GM10266 (cell line): ENCODE measurements at regions not wholly inside any gene's neighbourhood (a gene's known extent, or its start where the extent isn't known, plus 50 kb on each side); places are given as distances from the start of the nearest gene placed in this dataset.

ENCODE experiments used
- DNase-seq: peaks from one replicate; pipeline ENCODE4 v3.0.0; 2012; ENCODE audit errors: extremely low spot score
- TF ChIP-seq, protein P1 (sequence below): IDR thresholded peaks from 2 replicates; pipeline ENCODE4 v1.5.1; 2012; ENCODE audit warnings: mild to moderate bottlenecking, low read depth; ENCODE audit not compliant: control insufficient read depth, insufficient read depth; ENCODE audit errors: missing control alignments

DNA sequence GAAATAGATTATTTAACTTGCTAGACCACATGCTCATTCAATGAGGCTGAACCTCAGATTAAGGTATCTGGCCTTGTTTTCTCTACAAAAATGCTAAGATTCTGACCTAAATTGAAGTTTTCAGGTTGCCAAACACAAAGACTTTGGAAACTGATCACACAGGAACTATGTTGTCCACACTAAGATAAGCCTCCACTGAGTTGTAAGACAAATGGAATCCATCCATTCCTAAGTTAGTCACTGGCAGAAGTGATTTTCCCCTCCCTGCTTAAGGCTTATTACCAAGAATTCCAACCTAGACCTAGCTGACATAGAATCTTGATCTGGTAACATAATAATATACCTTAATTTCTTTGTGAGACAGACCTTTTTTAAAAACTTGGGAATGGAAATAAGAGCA is 608.1 kb downstream of the TENT5A start:
- TF ChIP-seq, protein P1, sequence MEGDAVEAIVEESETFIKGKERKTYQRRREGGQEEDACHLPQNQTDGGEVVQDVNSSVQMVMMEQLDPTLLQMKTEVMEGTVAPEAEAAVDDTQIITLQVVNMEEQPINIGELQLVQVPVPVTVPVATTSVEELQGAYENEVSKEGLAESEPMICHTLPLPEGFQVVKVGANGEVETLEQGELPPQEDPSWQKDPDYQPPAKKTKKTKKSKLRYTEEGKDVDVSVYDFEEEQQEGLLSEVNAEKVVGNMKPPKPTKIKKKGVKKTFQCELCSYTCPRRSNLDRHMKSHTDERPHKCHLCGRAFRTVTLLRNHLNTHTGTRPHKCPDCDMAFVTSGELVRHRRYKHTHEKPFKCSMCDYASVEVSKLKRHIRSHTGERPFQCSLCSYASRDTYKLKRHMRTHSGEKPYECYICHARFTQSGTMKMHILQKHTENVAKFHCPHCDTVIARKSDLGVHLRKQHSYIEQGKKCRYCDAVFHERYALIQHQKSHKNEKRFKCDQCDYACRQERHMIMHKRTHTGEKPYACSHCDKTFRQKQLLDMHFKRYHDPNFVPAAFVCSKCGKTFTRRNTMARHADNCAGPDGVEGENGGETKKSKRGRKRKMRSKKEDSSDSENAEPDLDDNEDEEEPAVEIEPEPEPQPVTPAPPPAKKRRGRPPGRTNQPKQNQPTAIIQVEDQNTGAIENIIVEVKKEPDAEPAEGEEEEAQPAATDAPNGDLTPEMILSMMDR: no peak
- no peak for DNase-seq

DNA sequence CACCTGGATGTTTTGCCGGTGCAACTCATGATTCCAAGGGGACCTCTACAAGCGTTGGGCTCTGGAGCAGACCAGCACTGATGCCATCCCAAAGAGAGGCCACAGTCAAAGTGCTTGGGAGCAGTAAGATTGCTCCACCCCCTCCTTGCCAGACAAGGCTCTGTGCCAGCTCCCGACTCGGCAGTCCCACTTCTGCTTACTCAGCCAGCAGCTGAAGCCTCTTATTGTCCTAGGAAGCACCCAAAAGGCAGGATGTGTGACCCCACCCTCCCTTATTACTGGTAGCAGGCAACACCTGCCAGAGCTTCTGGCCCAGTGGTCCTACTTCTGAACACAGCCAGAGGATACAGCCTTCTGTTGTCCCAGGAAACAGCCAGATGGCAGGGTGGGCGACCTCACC is 614.2 kb downstream of the TENT5A start:
- TF ChIP-seq, protein P1: no peak
- no peak for DNase-seq

DNA sequence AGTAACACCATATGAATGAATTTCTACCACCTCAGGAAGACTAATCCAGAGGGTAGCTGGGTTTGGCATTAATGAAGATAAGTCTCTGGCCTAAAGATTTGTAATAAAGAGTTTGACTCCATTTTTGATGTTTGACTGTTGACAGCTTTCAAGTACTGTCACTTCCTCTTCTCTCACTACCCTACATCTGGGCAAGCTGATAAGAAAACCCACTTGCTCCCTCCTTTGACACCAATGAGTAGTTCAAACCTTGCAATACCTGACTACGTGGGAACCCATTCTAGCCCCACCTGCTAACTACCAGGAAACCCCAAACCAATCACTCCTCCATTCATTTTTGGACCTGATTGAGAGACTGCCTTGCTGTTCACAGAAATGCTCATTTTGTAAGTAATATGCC is 621.5 kb downstream of the TENT5A start:
- TF ChIP-seq, protein P1: no peak
- DNase-seq: no peak

DNA sequence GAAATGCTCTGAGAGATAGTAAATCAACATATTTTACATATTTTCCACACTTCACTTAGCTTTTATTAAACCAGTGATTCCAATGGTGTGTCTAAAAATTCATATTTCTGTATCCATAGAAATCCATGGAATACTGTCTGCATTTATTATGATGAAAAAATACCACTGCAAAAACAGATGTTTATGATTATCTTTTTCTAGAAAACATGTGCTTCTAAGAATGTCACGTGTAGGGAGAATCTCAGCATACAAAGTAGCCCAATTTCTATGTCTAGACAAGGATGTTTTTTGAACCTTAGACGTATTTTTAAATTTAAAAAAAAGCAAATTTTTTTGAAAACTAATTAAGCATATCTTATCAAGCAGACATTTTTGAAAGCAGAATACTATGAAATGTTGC is 622.4 kb downstream of the TENT5A start:
- TF ChIP-seq, protein P1: no peak
- DNase-seq: no peak

DNA sequence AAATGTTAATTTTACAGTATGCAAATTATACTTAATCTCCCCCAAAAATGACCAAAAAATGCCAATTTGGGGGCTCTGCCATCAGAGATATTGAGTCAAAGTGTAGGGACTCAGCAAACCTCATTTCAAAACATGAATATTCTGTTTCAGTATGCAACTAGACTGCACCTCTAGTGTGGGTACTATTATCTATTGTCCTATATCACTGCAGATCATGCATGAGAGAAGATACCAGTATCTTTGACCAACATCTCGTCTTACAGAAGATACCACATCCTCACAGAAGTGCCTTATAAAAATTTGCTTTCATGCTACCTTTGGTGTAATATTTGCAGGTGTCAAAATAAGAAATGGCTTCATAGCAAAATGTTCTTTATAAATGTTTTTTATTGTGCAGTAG is 623.8 kb downstream of the TENT5A start:
- DNase-seq: no peak
- TF ChIP-seq, protein P1: no peak

DNA sequence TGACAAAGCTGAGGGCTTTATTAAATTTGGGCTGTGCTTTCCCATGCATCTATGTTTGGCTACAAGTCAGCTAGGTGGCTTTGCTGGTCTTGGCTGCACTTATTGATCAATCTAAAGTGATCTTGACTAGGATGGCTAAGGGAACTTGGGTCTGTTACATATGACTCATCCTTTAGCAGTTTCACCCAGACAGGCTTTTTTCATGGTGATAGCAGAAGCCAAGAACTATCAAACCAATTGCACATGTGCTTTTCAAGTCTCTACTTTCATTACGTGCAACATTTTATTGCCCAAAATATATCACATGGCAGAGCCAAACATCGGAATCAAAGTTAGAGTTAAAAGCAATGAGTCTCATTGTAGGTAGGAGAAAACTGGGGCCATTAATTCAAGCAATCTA is 626.3 kb downstream of the TENT5A start:
- DNase-seq: no peak

DNA sequence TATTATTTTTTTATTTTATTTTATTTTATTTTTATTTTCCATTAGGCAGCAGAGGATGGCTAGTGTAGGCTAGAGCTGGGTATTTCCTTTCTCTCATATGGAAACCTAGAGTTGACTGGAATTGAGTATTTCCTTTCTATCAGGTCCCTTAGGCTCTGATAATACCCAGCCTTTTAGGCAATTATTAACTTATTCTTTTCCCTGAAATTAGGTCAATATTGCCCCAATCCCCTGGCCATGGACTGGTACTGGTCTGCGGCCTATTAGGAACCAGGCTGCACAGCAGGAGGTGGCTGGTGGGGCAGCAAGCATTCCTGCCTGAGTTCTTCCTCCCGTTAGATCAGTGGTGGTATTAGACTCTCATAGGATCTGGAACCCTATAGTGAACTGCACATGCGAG is 632.2 kb downstream of the TENT5A start:
- TF ChIP-seq, protein P1: no peak
- no peak for DNase-seq

More for the DNA sequence above, 626.3 kb downstream of the TENT5A start:
- TF ChIP-seq, protein P1: no peak

DNA sequence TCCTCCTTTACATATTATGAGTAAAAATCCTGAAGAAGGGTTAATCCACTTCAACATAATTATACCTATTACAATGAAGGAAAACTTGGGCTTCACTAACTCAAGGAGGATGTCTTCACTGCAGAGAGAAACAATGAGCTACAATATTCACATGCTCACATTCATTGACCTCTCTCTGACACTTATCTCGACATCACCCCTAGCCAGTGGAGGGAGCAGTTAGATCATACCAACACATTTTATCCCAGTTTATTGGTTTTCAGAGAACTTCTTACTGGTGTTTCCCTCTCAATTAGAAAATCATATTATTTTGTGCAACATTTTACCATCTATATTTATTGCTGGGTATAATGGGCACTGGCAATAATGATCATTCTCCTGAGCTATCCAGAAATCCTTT is 646.5 kb downstream of the TENT5A start:
- DNase-seq: no peak
- TF ChIP-seq, protein P1: no peak
